Sigmoid colon (tissue), 4 donors: ENCODE measurements at regions not wholly inside any gene's neighbourhood (a gene's known extent, or its start where the extent isn't known, plus 50 kb on each side); places are given as distances from the start of the nearest gene placed in this dataset.

Experiments used
- CTCF ChIP-seq, 4 experiments: fragments of 450-650 bp in 3 of 4; fragments of 200-600 bp in 1 of 4; IDR thresholded peaks; one replicate each; pipeline ENCODE4 v1.5.1; 2016 to 2019; ENCODE audit warnings: antibody characterized with exemption in 4 of 4, mild to moderate bottlenecking in 3 of 4, moderate library complexity in 2 of 4
- POLR2AphosphoS5 ChIP-seq, 4 donors: sonication (generic); formaldehyde crosslinking; IDR thresholded peaks; one replicate each; pipeline ENCODE4 v1.6.1; 2017; ENCODE audit warnings: antibody characterized with exemption in 4 of 4

GRCh38 chr12:47473091-47473490 is 232.7 kb downstream of the RPAP3 start:
- TF ChIP-seq CTCF (IDR thresholded peaks at IDR 0.05) (no peak), POLR2AphosphoS5 (IDR thresholded peaks at IDR 0.05) (no peak)
